ENCODE measurements at regions not wholly inside any gene's neighbourhood (a gene's known extent, or its start where the extent isn't known, plus 50 kb on each side); places are given as distances from the start of the nearest gene placed in this dataset.

DNA sequence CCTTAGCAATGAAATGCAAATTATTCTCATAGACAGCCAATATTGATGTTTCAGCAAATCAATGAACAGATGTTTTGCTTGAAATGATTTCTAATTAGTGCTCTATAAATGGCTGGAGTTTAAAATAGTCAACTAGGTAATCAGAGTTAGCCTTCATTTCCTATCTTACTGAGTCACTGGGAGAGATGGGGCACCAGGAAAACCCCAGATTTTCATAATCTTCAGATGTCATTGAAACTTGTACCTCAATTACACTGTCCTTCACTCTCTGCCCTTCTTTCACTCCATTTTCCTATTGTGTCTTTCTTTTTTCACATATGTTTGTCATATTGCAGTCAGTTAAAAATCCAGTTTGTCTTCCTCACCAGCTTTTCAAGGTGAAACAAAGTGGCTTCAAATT is 92.7 kb downstream of the C12orf75 start:
- H3K27ac ChIP-seq: no peak overlapping the region

DNA sequence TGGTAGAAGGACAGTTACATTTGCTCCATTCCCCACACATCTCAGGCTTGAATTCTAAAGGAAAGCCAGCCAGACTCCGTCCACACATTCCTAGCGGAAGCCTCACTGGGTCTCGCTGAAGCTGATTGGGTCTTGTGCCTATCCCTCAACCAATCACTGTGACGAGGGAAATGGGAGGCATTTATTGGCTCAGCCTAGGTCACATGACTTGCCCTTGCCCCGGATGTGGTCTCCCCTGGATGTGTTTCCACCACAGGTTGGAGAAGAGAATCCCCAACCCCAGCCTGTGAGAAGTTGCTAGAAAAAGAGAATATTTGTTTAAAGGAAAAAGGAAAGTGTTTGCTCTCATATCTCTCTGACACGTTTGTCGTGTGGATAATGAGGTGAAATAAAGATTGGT is 93.4 kb downstream of the C12orf75 start:
- Histone ChIP-seq H3K4me3 (ENCODE audit: low read depth in 1 of 2, low read length in 1 of 2) (no peak overlapping the region), H3K9me3 (no peaks in the 10 kb centered on the region), H3K36me3 (no peaks in the 10 kb centered on the region), H3K4me1 (ENCODE audit: control insufficient read depth in 1 of 2, insufficient read depth in 1 of 2, low read depth in 1 of 2, low read length in 1 of 2) (no peaks in the 10 kb centered on the region), H3K27me3 (peaks cover 64% of the 10 kb centered on the region), H3K27ac (no peak overlapping the region)
- TF ChIP-seq, protein P1, sequence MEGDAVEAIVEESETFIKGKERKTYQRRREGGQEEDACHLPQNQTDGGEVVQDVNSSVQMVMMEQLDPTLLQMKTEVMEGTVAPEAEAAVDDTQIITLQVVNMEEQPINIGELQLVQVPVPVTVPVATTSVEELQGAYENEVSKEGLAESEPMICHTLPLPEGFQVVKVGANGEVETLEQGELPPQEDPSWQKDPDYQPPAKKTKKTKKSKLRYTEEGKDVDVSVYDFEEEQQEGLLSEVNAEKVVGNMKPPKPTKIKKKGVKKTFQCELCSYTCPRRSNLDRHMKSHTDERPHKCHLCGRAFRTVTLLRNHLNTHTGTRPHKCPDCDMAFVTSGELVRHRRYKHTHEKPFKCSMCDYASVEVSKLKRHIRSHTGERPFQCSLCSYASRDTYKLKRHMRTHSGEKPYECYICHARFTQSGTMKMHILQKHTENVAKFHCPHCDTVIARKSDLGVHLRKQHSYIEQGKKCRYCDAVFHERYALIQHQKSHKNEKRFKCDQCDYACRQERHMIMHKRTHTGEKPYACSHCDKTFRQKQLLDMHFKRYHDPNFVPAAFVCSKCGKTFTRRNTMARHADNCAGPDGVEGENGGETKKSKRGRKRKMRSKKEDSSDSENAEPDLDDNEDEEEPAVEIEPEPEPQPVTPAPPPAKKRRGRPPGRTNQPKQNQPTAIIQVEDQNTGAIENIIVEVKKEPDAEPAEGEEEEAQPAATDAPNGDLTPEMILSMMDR (IDR thresholded peaks at IDR 0.05): no peak

More for the DNA sequence above, 92.7 kb downstream of the C12orf75 start:
- no peaks in the 10 kb centered on the region for H3K9me3 ChIP-seq
- TF ChIP-seq, protein P1 (IDR thresholded peaks at IDR 0.05): no peak
- H3K4me3 ChIP-seq (ENCODE audit: low read depth in 1 of 2, low read length in 1 of 2): no peak overlapping the region
- no peaks in the 10 kb centered on the region for H3K36me3 ChIP-seq
- peaks cover 65% of the 10 kb centered on the region for H3K27me3 ChIP-seq
- H3K4me1 ChIP-seq (ENCODE audit: control insufficient read depth in 1 of 2, insufficient read depth in 1 of 2, low read depth in 1 of 2, low read length in 1 of 2): no peaks in the 10 kb centered on the region

DNA sequence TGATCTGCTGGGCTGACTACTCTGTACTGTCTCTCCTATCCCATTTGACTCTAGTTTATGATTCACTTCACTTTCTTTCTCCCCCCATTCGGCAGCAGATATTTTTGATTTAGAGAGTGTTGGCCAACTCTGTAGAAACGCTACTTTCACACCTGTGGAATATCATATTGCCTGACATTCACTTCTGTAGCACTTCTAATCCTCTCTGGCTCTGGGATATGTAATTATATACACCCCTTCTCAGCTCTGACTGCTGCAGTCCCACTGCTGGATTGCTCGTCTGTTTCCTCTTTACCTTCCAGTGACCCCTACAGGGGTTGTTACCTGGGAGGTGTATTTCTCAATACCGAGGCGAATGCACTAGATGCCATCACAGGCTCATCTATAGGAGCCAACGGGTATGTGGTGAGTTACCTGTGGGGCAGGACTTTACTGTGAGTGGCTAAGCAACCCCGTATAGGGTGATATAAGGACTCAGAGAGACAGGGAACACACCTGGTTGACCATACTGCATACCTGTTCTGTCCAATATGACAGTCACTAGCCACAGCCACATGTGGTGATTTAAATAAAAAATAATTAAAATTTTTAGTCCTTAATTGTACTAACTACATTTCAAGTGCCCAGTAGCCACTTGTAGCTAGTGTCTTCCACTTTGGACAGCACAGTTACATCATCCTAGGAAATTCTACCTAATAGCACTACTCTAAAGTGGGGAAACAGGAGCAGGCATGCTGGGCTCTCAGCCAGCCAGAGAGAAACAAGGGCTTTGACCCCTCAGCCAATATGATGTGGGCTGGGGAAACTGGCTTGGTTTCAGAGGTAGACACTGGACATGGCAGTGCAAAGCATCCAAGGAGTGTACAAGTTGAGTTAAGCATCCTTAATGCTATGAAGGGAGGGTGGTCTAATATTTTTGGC is 95.0 kb downstream of the C12orf75 start:
- H3K9me3 ChIP-seq: no peaks in the 10 kb centered on the region
- H3K4me1 ChIP-seq (ENCODE audit: control insufficient read depth in 1 of 2, insufficient read depth in 1 of 2, low read depth in 1 of 2, low read length in 1 of 2): no peaks in the 10 kb centered on the region
- TF ChIP-seq, protein P1 (IDR thresholded peaks at IDR 0.05): no peak
- H3K27me3 ChIP-seq: peaks cover 52% of the 10 kb centered on the region
- H3K4me3 ChIP-seq (ENCODE audit: low read depth in 1 of 2, low read length in 1 of 2): no peak overlapping the region
- H3K27ac ChIP-seq: no peak overlapping the region
- H3K36me3 ChIP-seq: no peaks in the 10 kb centered on the region

DNA sequence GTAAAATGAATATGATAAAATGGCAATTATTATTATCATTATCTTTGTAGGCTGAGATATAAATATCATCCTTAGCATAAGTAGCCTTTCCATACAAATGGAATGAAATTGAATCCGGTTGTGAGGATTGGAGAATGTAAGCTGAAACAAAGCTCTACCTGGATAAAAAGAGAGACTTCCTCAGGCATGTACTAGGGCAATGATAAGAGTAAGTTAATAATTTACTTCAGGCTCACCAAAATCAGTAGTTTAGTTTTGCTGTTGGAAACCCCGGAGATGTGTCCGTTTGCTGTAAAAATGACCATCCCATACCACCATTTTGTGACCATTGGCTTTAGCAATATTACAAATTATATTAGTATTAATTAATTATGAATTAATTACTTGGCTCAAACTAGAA is 96.3 kb downstream of the C12orf75 start:
- TF ChIP-seq, protein P1 (IDR thresholded peaks at IDR 0.05): no peak
- Histone ChIP-seq H3K27me3 (peaks cover 48% of the 10 kb centered on the region), H3K9me3 (no peaks in the 10 kb centered on the region)

DNA sequence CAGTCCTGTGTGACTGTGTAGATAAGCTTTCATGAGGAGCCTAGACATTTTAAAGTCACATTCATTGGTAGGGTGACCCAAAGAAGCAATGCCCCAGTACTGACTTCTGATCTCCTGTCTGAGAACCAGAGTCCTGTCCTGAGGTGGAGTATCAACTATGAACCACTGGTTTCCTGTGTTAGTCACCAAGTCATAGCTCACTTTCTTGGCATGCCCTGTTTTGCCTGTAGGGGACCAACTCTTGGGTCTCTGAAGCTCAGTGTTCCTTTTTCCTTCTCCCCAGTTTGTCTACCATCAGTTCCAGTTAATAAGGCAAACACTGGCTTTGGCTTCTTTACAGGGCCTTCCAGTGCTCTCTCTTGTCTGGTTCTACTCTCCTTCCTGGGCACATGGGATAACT is 97.4 kb downstream of the C12orf75 start:
- Histone ChIP-seq H3K4me3 (ENCODE audit: low read depth in 1 of 2, low read length in 1 of 2) (no peak overlapping the region), H3K9me3 (no peaks in the 10 kb centered on the region), H3K4me1 (ENCODE audit: control insufficient read depth in 1 of 2, insufficient read depth in 1 of 2, low read depth in 1 of 2, low read length in 1 of 2) (no peaks in the 10 kb centered on the region), H3K27me3 (peaks cover 41% of the 10 kb centered on the region), H3K36me3 (no peaks in the 10 kb centered on the region), H3K27ac (no peak overlapping the region)
- TF ChIP-seq, protein P1 (IDR thresholded peaks at IDR 0.05): no peak

More for the DNA sequence above, 96.3 kb downstream of the C12orf75 start:
- H3K4me1 ChIP-seq (ENCODE audit: control insufficient read depth in 1 of 2, insufficient read depth in 1 of 2, low read depth in 1 of 2, low read length in 1 of 2): no peaks in the 10 kb centered on the region
- H3K4me3 ChIP-seq (ENCODE audit: low read depth in 1 of 2, low read length in 1 of 2): no peak overlapping the region
- H3K27ac ChIP-seq: no peak overlapping the region
- H3K36me3 ChIP-seq: no peaks in the 10 kb centered on the region

All from neutrophil (primary cell).